ENCODE measurements at regions not wholly inside any gene's neighbourhood (a gene's known extent, or its start where the extent isn't known, plus 50 kb on each side); places are given as distances from the start of the nearest gene placed in this dataset.

GRCh38 chr17:65431116-65431515 is 130.3 kb downstream of the AXIN2 start:
- TF ChIP-seq POLR2A (IDR thresholded peaks at IDR 0.05; ENCODE audit: extremely low read depth, insufficient read length): no peak
- no peak for TF ChIP-seq CTCF (IDR thresholded peaks at IDR 0.05; ENCODE audit: low read depth, low read length)
- TF ChIP-seq MAX (IDR thresholded peaks at IDR 0.05; ENCODE audit: low read depth, low read length): no peak
- no peak for TF ChIP-seq MYC (IDR thresholded peaks at IDR 0.05; ENCODE audit: low read depth, low read length)

All from NB4 (cell line).